DOHH2 (cell line): ENCODE measurements at regions not wholly inside any gene's neighbourhood (a gene's known extent, or its start where the extent isn't known, plus 50 kb on each side); places are given as distances from the start of the nearest gene placed in this dataset.

Source experiments
- EZH2phosphoT487 ChIP-seq: fragments of 200-600 bp; sonication (generic); IDR thresholded peaks from 2 replicates; pipeline ENCODE4 v1.6.1; 2017; ENCODE audit warnings: borderline replicate concordance, mild to moderate bottlenecking, antibody characterized with exemption, low read length, moderate library complexity, mixed read lengths
- TF ChIP-seq, protein P1 (sequence below): fragments of 200-600 bp; sonication (generic); IDR thresholded peaks from one replicate; pipeline ENCODE4 v1.5.1; 2014; ENCODE audit warnings: antibody characterized with exemption, mild to moderate bottlenecking, low read depth, low read length; ENCODE audit not compliant: poor library complexity, severe bottlenecking

DNA sequence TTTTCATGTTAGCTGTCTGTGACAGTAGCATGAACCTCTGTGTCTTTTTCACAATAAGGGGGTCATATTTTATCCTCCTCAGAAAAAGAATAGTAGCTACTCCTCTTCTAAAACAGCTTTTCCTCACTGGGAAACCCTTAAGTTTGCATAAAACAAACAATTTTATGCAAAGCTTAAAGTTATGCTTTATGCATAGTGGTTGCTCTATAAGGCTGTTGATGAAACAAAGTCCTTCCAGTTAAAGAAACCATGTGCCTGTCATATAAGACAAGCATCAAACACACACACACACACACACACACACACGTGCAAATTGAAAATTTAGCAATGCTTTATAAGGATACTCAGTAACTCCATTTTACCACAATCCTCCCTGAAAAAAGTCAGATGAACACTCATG lies 107.0 kb downstream of the CHD1L start:
- TF ChIP-seq, protein P1, sequence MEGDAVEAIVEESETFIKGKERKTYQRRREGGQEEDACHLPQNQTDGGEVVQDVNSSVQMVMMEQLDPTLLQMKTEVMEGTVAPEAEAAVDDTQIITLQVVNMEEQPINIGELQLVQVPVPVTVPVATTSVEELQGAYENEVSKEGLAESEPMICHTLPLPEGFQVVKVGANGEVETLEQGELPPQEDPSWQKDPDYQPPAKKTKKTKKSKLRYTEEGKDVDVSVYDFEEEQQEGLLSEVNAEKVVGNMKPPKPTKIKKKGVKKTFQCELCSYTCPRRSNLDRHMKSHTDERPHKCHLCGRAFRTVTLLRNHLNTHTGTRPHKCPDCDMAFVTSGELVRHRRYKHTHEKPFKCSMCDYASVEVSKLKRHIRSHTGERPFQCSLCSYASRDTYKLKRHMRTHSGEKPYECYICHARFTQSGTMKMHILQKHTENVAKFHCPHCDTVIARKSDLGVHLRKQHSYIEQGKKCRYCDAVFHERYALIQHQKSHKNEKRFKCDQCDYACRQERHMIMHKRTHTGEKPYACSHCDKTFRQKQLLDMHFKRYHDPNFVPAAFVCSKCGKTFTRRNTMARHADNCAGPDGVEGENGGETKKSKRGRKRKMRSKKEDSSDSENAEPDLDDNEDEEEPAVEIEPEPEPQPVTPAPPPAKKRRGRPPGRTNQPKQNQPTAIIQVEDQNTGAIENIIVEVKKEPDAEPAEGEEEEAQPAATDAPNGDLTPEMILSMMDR: no peak
- TF ChIP-seq EZH2phosphoT487: no peak
